CD4-positive, alpha-beta T cell treated with Interferon gamma for 1 hour (primary cell): ENCODE measurements at regions not wholly inside any gene's neighbourhood (a gene's known extent, or its start where the extent isn't known, plus 50 kb on each side); places are given as distances from the start of the nearest gene placed in this dataset.
"Not testable (repeated sequence)": the region's sequence is repeated elsewhere in the genome, so short reads cannot be mapped to it uniquely, and the experiment has no call there.

Experiments used
- DNase-seq: peaks from one replicate; pipeline ENCODE4 v3.0.0-alpha.2; 2020

- DNase-seq, result not testable (repeated sequence)
These were observed 54.2 kb upstream of the RHOU start for GRCh38 chr1:228681076-228681565.

GRCh38 chr1:228683428-228683827 lies 51.9 kb upstream of the RHOU start:
- DNase-seq, result no peak

GRCh38 chr1:228684607-228685006 lies 50.7 kb upstream of the RHOU start:
- no peak for DNase-seq

- DNase-seq, result no peak
These were observed 50.1 kb upstream of the RHOU start for GRCh38 chr1:228685081-228685660.
